Natural killer cell (primary cell): ENCODE measurements at regions not wholly inside any gene's neighbourhood (a gene's known extent, or its start where the extent isn't known, plus 50 kb on each side); places are given as distances from the start of the nearest gene placed in this dataset.

Experiments
- ATAC-seq, 3 donors: fragments of 150-1000 bp in 2 of 3; fragments of 200-7000 bp in 1 of 3; cut with Tn5 transposase; 1 replicate in 1 of 3; 2 replicates in 2 of 3; pipeline ENCODE4 v1.10.0; 2021; ENCODE audit warnings: mild to moderate bottlenecking in 2 of 3, moderate library complexity in 2 of 3
- DNase-seq, 2 donors: peaks; one replicate each; pipeline versions ENCODE4 v3.0.0 to v3.0.0-alpha.2; 2013 to 2021; ENCODE audit warnings: mixed read lengths in 1 of 2
- H3K27ac ChIP-seq: one replicate; pipeline ENCODE4 v1.5.1; 2013; ENCODE audit warnings: mild to moderate bottlenecking, low read length
- H3K27me3 ChIP-seq: one replicate; pipeline ENCODE4 v1.6.1; 2013; ENCODE audit warnings: low read length; ENCODE audit not compliant: control insufficient read depth, insufficient read depth
- H3K36me3 ChIP-seq: one replicate; pipeline ENCODE4 v1.6.1; 2013; ENCODE audit warnings: low read length; ENCODE audit not compliant: control insufficient read depth, insufficient read depth
- H3K4me1 ChIP-seq: one replicate; pipeline ENCODE4 v1.6.1; 2013; ENCODE audit warnings: low read length; ENCODE audit not compliant: control insufficient read depth, insufficient read depth
- H3K4me3 ChIP-seq: one replicate; pipeline ENCODE4 v1.5.1; 2013; ENCODE audit warnings: low read length
- H3K9me3 ChIP-seq: one replicate; pipeline ENCODE4 v1.6.1; 2013; ENCODE audit warnings: low read length; ENCODE audit not compliant: control insufficient read depth, insufficient read depth
- H3K27ac Mint-ChIP-seq, 2 donors: one replicate each; pipeline ENCODE4 v1.8.0; 2022; ENCODE audit warnings: mild to moderate bottlenecking in 2 of 2, mixed read lengths in 2 of 2, moderate library complexity in 1 of 2
- H3K27me3 Mint-ChIP-seq, 2 donors: one replicate each; pipeline ENCODE4 v1.8.0; 2022; ENCODE audit warnings: low read depth in 2 of 2, mixed read lengths in 2 of 2
- H3K36me3 Mint-ChIP-seq: one replicate; pipeline ENCODE4 v1.8.0; 2022; ENCODE audit warnings: mixed read lengths
- H3K4me1 Mint-ChIP-seq, 2 donors: one replicate each; pipeline ENCODE4 v1.8.0; 2022; ENCODE audit warnings: mixed read lengths in 2 of 2
- H3K4me3 Mint-ChIP-seq: one replicate; pipeline ENCODE4 v1.8.0; 2022; ENCODE audit warnings: mild to moderate bottlenecking, moderate library complexity, mixed read lengths
- H3K9me3 Mint-ChIP-seq, 2 donors: one replicate each; pipeline ENCODE4 v1.8.0; 2022; ENCODE audit warnings: mixed read lengths in 2 of 2
- WGBS: methylation state at CpG from one replicate; pipeline ENCODE4 v1.1.7; 2013; ENCODE audit warnings: missing lambda C conversion rate; ENCODE audit not compliant: insufficient coverage; 5-methylcytosine and 5-hydroxymethylcytosine counted together
- intact Hi-C: fragments of 100-400 bp; cut with micrococcal nuclease; formaldehyde crosslinking; loops from one replicate; pipeline ENCODE4 v1.14.2; 2022
- TF ChIP-seq, protein P1 (sequence below): fragments of 200-600 bp; IDR thresholded peaks from one replicate; pipeline ENCODE4 v1.8.0; 2022; ENCODE audit warnings: antibody characterized with exemption

DNA sequence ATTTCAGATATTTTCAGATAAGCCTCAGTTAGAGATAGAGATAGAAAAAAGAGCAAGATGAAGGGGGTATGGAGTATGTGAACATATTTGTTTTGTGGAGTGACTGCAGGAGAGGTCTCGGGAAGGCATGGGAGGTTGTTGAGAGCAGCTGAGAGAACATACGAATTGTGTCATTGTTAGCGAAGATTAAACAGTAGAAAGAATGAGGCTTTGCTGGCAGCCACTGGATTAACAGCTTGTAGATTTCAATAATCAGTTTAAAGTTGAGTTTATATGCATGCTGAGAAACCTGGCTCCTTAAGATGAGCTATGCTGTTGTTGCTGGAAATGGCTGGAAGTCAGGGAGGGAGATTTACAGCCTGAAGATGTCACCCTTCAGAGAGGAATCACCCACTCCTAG is 100.9 kb upstream of the SORCS3 start:
- no peak for ATAC-seq
- no peak overlapping the region for H3K27ac Mint-ChIP-seq
- no peak overlapping the region for H3K4me3 Mint-ChIP-seq
- Histone ChIP-seq H3K27me3 (no peaks in the 10 kb centered on the region), H3K9me3 (no peaks in the 10 kb centered on the region), H3K4me1 (no peaks in the 10 kb centered on the region), H3K36me3 (no peaks in the 10 kb centered on the region), H3K27ac (no peak overlapping the region), H3K4me3 (no peak overlapping the region)
- TF ChIP-seq, protein P1, sequence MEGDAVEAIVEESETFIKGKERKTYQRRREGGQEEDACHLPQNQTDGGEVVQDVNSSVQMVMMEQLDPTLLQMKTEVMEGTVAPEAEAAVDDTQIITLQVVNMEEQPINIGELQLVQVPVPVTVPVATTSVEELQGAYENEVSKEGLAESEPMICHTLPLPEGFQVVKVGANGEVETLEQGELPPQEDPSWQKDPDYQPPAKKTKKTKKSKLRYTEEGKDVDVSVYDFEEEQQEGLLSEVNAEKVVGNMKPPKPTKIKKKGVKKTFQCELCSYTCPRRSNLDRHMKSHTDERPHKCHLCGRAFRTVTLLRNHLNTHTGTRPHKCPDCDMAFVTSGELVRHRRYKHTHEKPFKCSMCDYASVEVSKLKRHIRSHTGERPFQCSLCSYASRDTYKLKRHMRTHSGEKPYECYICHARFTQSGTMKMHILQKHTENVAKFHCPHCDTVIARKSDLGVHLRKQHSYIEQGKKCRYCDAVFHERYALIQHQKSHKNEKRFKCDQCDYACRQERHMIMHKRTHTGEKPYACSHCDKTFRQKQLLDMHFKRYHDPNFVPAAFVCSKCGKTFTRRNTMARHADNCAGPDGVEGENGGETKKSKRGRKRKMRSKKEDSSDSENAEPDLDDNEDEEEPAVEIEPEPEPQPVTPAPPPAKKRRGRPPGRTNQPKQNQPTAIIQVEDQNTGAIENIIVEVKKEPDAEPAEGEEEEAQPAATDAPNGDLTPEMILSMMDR: no peak
- H3K27me3 Mint-ChIP-seq: peaks cover 16 to 32% of the 10 kb centered on the region in 2 donors
- no peak for DNase-seq
- WGBS: 98% methylated on average over 3 of the region's 3 CpGs
- H3K9me3 Mint-ChIP-seq: no peaks in the 10 kb centered on the region
- intact Hi-C loops: no loop called here
- no peaks in the 10 kb centered on the region for H3K36me3 Mint-ChIP-seq
- H3K4me1 Mint-ChIP-seq: no peaks in the 10 kb centered on the region

GRCh38 chr10:104541820-104542219 is 99.3 kb upstream of the SORCS3 start:
- no peak overlapping the region for H3K27ac ChIP-seq
- no peak for ATAC-seq
- Mint-ChIP-seq H3K27ac (no peak overlapping the region), H3K4me3 (no peak overlapping the region), H3K27me3 (peaks cover 18 to 31% of the 10 kb centered on the region in 2 donors), H3K36me3 (no peaks in the 10 kb centered on the region), H3K4me1 (no peaks in the 10 kb centered on the region), H3K9me3 (no peaks in the 10 kb centered on the region)
- TF ChIP-seq, protein P1: no peak
- WGBS: 72% methylated on average over 4 of the region's 4 CpGs
- no peaks in the 10 kb centered on the region for H3K4me1 ChIP-seq
- H3K4me3 ChIP-seq: no peak overlapping the region
- H3K27me3 ChIP-seq: no peaks in the 10 kb centered on the region
- DNase-seq: no peak
- no peaks in the 10 kb centered on the region for H3K9me3 ChIP-seq
- intact Hi-C loops: no loop called here
- no peaks in the 10 kb centered on the region for H3K36me3 ChIP-seq

DNA sequence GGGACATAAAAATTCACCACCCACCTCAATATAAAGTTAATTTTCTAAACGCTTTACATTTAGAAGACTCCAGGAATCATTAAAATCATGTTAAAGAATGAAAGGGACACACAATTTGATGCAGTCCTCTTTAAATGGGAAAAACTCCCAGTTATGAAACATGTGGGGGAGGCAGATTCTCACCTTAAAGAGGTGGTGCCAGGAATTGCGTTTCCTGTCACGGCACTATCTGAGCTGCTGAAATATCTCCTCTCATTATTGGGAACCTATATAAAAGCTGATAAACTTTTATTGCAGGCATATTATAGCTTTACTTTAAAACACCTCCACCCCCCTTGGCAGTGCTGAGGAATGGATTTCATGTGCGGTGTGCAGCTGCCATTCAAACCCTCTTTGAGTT is 94.8 kb upstream of the SORCS3 start:
- H3K36me3 ChIP-seq: no peaks in the 10 kb centered on the region
- ATAC-seq (no peak), DNase-seq (no peak)
- Mint-ChIP-seq H3K4me3 (no peak overlapping the region), H3K27ac (no peak overlapping the region), H3K36me3 (no peaks in the 10 kb centered on the region), H3K27me3 (peaks cover 15 to 28% of the 10 kb centered on the region in 2 donors), H3K4me1 (no peaks in the 10 kb centered on the region), H3K9me3 (no peaks in the 10 kb centered on the region)
- H3K9me3 ChIP-seq: no peaks in the 10 kb centered on the region
- intact Hi-C loops: no loop called here
- H3K4me3 ChIP-seq: no peak overlapping the region
- 100% methylated on average over 3 of the region's 4 CpGs for WGBS
- no peaks in the 10 kb centered on the region for H3K4me1 ChIP-seq
- no peaks in the 10 kb centered on the region for H3K27me3 ChIP-seq
- no peak overlapping the region for H3K27ac ChIP-seq
- TF ChIP-seq, protein P1: no peak

GRCh38 chr10:104546756-104547155 is 94.3 kb upstream of the SORCS3 start:
- no peaks in the 10 kb centered on the region for H3K36me3 Mint-ChIP-seq
- WGBS: 77% methylated on average over 3 of the region's 3 CpGs

More at GRCh38 chr10:104546756-104547155, 94.3 kb upstream of the SORCS3 start:
- Histone ChIP-seq H3K27ac (no peak overlapping the region), H3K4me3 (no peak overlapping the region), H3K9me3 (no peaks in the 10 kb centered on the region), H3K27me3 (no peaks in the 10 kb centered on the region), H3K36me3 (no peaks in the 10 kb centered on the region), H3K4me1 (no peaks in the 10 kb centered on the region)
- ATAC-seq (no peak), DNase-seq (no peak)
- Mint-ChIP-seq H3K4me3 (no peak overlapping the region), H3K27ac (no peak overlapping the region), H3K27me3 (peaks cover 15 to 24% of the 10 kb centered on the region in 2 donors), H3K9me3 (no peaks in the 10 kb centered on the region), H3K4me1 (no peaks in the 10 kb centered on the region)
- intact Hi-C loops: no loop called here
- TF ChIP-seq, protein P1: no peak
